Gastroesophageal sphincter (tissue), 4 donors: ENCODE measurements at regions not wholly inside any gene's neighbourhood (a gene's known extent, or its start where the extent isn't known, plus 50 kb on each side); places are given as distances from the start of the nearest gene placed in this dataset.
A peak's percentile ranks its signal among the peaks of the same experiment; 100 is the strongest.

Experiments used
- ATAC-seq: fragments of 150-250 bp; one replicate; pipeline ENCODE4 v1.9.1; 2016; ENCODE audit warnings: mild to moderate bottlenecking, moderate library complexity
- H3K27ac ChIP-seq, 4 donors: fragments of 200-600 bp; sonication (generic) in 3 of 4; 1 replicate in 3 of 4; 2 replicates in 1 of 4; pipeline ENCODE4 v1.5.1; 2016 to 2019
- H3K27me3 ChIP-seq: fragments of 200-600 bp; sonication (generic); one replicate; pipeline ENCODE4 v1.5.1; 2019
- H3K36me3 ChIP-seq, 2 donors: fragments of 200-600 bp; sonication (generic); one replicate each; pipeline ENCODE4 v1.5.1; 2019; ENCODE audit warnings: control low read depth in 1 of 2
- H3K4me1 ChIP-seq, 3 donors: fragments of 200-600 bp; sonication (generic); 1 replicate in 2 of 3; 2 replicates in 1 of 3; pipeline ENCODE4 v1.5.1; 2016 to 2019; ENCODE audit warnings: control low read depth in 2 of 3
- H3K4me3 ChIP-seq, 2 donors: fragments of 200-600 bp; sonication (generic); one replicate each; pipeline ENCODE4 v1.5.1; 2019; ENCODE audit warnings: mild to moderate bottlenecking in 1 of 2, moderate library complexity in 1 of 2
- H3K9me3 ChIP-seq, 3 donors: fragments of 200-600 bp; sonication (generic); one replicate each; pipeline ENCODE4 v1.5.1; 2017 to 2019; ENCODE audit warnings: control low read depth in 2 of 3
- EP300 ChIP-seq: sonication (generic); formaldehyde crosslinking; IDR thresholded peaks from one replicate; pipeline ENCODE4 v1.6.1; 2017; ENCODE audit warnings: antibody characterized with exemption, mild to moderate bottlenecking
- POLR2A ChIP-seq, 2 donors: fragments of 450-650 bp; IDR thresholded peaks; one replicate each; pipeline ENCODE4 v1.6.1; 2017; ENCODE audit warnings: antibody characterized with exemption in 2 of 2, mild to moderate bottlenecking in 2 of 2, moderate library complexity in 1 of 2
- POLR2AphosphoS5 ChIP-seq: sonication (generic); formaldehyde crosslinking; IDR thresholded peaks from one replicate; pipeline ENCODE4 v1.6.1; 2017; ENCODE audit warnings: antibody characterized with exemption
- WGBS, 2 donors: methylation state at CpG; one replicate each; pipeline ENCODE4 v1.1.5; 2018; ENCODE audit warnings: low coverage in 1 of 2; 5-methylcytosine and 5-hydroxymethylcytosine counted together
- TF ChIP-seq, protein P1 (sequence below), 4 experiments: fragments of 200-600 bp in 2 of 4; fragments of 450-650 bp in 2 of 4; sonication (generic) in 1 of 4; IDR thresholded peaks; one replicate each; pipeline ENCODE4 v1.5.1; 2017 to 2019; ENCODE audit warnings: antibody characterized with exemption in 4 of 4, mild to moderate bottlenecking in 2 of 4, moderate library complexity in 2 of 4

DNA sequence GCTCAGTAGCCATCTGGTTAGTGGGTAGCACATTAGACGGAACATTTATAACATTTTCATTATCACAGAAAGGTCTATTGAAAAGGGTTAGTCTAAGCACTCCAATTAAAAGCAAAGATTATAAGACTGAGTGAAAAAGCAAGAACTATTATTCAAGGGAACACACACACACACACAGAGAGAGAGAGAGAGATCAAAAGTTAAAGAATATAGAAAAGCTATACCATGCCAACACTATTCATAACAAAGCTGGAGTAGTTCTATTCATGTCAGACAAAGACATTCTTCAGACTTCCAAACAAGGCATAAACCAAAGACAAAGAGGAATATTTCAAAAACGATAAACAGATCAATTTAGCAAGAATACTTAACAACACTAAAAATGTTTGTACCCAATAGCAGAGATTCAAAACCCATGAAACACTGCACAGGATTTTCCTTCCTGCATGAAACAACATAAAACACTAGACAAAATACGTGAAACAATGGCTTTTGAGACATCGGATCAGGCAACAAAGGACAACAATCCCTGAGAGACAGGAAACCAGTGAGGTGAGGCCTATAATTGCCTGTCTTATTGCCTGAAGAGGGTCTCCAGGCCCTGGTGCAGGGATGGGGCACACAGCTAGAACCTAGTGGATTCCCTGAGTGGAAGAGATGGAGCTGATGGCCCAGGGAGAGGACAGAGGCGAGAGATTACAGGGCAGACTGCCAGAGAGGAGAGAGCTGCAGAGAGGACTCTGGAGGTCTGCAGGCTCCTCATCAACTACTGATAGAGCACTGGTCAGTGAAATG is 83.6 kb upstream of the NPAS2 start:
- Histone ChIP-seq H3K36me3 (no peaks in the 10 kb centered on the region), H3K9me3 (no peaks in the 10 kb centered on the region), H3K27me3 (no peaks in the 10 kb centered on the region), H3K4me1 (peaks cover 0 to 10% (median 0%) of the 10 kb centered on the region in 3 donors), H3K27ac (no peak overlapping the region), H3K4me3 (no peak overlapping the region)
- WGBS, 2 donors = 73 to 83% methylated on average over 4 of the region's 5 CpGs
- TF ChIP-seq POLR2A (IDR thresholded peaks at IDR 0.05) (no peak), EP300 (no peak), POLR2AphosphoS5 (no peak)
- TF ChIP-seq, protein P1, sequence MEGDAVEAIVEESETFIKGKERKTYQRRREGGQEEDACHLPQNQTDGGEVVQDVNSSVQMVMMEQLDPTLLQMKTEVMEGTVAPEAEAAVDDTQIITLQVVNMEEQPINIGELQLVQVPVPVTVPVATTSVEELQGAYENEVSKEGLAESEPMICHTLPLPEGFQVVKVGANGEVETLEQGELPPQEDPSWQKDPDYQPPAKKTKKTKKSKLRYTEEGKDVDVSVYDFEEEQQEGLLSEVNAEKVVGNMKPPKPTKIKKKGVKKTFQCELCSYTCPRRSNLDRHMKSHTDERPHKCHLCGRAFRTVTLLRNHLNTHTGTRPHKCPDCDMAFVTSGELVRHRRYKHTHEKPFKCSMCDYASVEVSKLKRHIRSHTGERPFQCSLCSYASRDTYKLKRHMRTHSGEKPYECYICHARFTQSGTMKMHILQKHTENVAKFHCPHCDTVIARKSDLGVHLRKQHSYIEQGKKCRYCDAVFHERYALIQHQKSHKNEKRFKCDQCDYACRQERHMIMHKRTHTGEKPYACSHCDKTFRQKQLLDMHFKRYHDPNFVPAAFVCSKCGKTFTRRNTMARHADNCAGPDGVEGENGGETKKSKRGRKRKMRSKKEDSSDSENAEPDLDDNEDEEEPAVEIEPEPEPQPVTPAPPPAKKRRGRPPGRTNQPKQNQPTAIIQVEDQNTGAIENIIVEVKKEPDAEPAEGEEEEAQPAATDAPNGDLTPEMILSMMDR (IDR thresholded peaks at IDR 0.05) = no peak
- ATAC-seq = no peak

GRCh38 chr2:100739735-100740432 is 80.1 kb upstream of the NPAS2 start:
- Histone ChIP-seq H3K4me1 (peaks cover 0 to 22% (median 5%) of the 10 kb centered on the region in 3 donors), H3K4me3 (no peak overlapping the region), H3K9me3 (no peaks in the 10 kb centered on the region), H3K27me3 (no peaks in the 10 kb centered on the region), H3K36me3 (no peaks in the 10 kb centered on the region), H3K27ac (no peak overlapping the region)
- 83 to 95% methylated on average over 5 to 7 of the region's 8 CpGs for WGBS, 2 donors
- TF ChIP-seq POLR2AphosphoS5 = no peak
- ATAC-seq = no peak

GRCh38 chr2:100741880-100742276 is 78.1 kb upstream of the NPAS2 start:
- H3K27me3 ChIP-seq = no peaks in the 10 kb centered on the region
- WGBS, 2 donors = 71 to 89% methylated on average over 1 of the region's 1 CpG
- H3K4me1 ChIP-seq = peaks cover 0 to 22% (median 5%) of the 10 kb centered on the region in 3 donors
- H3K4me3 ChIP-seq = no peak overlapping the region
- H3K36me3 ChIP-seq = no peaks in the 10 kb centered on the region
- TF ChIP-seq EP300 = no peak
- TF ChIP-seq POLR2A (IDR thresholded peaks at IDR 0.05) = no peak
- no peak for TF ChIP-seq POLR2AphosphoS5
- TF ChIP-seq, protein P1 (IDR thresholded peaks at IDR 0.05) = no peak
- ATAC-seq = no peak
- no peaks in the 10 kb centered on the region for H3K9me3 ChIP-seq
- peak overlapping the region in 2 of 4 donors; percentile 64 to 66 for H3K27ac ChIP-seq

- Histone ChIP-seq H3K4me3 (no peak overlapping the region), H3K9me3 (no peaks in the 10 kb centered on the region), H3K27me3 (no peaks in the 10 kb centered on the region), H3K36me3 (no peaks in the 10 kb centered on the region), H3K27ac (peak overlapping the region in 3 of 4 donors; percentile 55 to 66 (median 64)), H3K4me1 (peaks cover 0 to 22% (median 5%) of the 10 kb centered on the region in 3 donors)
- TF ChIP-seq POLR2AphosphoS5 = peak; percentile 84
- TF ChIP-seq, protein P1 (IDR thresholded peaks at IDR 0.05) = no peak
- peak; percentile 84 for ATAC-seq
- WGBS, 2 donors = 28 to 31% methylated on average over 7 to 9 of the region's 12 CpGs
Observed at GRCh38 chr2:100742277-100743254, 77.4 kb upstream of the NPAS2 start.

GRCh38 chr2:100743741-100744140 is 76.2 kb upstream of the NPAS2 start:
- ATAC-seq = no peak
- H3K4me3 ChIP-seq = no peak overlapping the region
- H3K27ac ChIP-seq = no peak overlapping the region
- TF ChIP-seq POLR2AphosphoS5 (no peak), POLR2A (IDR thresholded peaks at IDR 0.05) (no peak), EP300 (no peak)
- TF ChIP-seq, protein P1 (IDR thresholded peaks at IDR 0.05) = no peak
- H3K27me3 ChIP-seq = no peaks in the 10 kb centered on the region
- peaks cover 0 to 22% (median 5%) of the 10 kb centered on the region in 3 donors for H3K4me1 ChIP-seq
- H3K9me3 ChIP-seq = no peaks in the 10 kb centered on the region
- no peaks in the 10 kb centered on the region for H3K36me3 ChIP-seq
- 61 to 64% methylated on average over 5 of the region's 5 CpGs for WGBS, 2 donors
